SH-SY5Y (cell line): ENCODE measurements at regions not wholly inside any gene's neighbourhood (a gene's known extent, or its start where the extent isn't known, plus 50 kb on each side); places are given as distances from the start of the nearest gene placed in this dataset.
A peak's percentile ranks its signal among the peaks of the same experiment; 100 is the strongest.

Experiments
- GATA2 ChIP-seq: IDR thresholded peaks from 2 replicates; pipeline ENCODE4 v1.6.1; 2011; ENCODE audit warnings: mild to moderate bottlenecking, low read depth, low read length
- GATA3 ChIP-seq: IDR thresholded peaks from 2 replicates; pipeline ENCODE4 v1.6.1; 2011; ENCODE audit warnings: low read depth, mild to moderate bottlenecking, low read length, moderate library complexity

DNA sequence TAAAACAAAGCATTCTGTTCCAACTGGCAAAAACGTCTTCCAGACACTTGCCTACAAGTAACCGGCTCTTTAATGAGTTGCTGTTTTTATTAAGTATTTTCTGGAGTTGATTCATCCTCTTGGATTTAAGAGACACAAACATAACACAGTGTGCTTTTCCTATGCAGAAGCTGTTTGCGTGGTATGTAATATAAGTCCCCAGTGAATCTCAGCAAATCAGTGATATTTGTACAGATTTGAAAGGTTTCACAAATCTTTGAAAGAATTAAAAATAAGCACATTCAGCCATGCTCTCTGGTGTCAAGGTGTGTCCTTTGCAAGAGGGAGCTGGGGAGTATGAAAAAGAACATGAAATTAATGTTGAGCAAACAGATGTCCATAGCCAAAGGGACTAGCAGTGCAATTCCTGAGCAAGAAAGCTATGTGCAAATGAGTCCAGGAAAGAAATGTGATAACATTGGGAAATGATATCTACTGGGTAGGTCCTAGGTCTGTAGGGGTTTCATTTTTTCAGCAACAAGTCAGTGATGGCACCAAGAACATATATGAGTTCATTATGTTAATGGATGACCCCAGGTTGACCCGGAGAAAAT lies 170.1 kb upstream of the PHACTR1 start:
- TF ChIP-seq GATA3 (no peak), GATA2 (no peak)

- no peak for TF ChIP-seq GATA3
- no peak for TF ChIP-seq GATA2
Observed at GRCh38 chr6:12548526-12548925, 168.0 kb upstream of the PHACTR1 start.

DNA sequence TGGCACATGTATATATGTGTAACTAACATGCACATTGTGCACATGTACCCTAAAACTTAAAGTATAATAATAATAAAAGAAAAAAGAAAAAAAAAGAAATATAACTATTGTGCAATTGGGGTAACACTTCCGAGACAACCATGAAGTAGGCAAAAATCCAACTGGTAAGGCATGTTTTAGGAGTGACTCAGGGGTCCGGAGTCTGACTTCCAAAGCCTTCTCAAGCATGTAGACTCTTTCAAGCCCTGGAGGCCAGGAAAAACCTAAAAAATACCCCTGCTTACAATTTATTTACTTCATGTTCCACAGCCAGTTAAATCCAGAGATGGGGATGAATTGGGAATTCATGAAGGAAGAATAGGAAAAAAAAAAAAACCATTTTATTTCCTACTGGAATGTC lies 161.3 kb upstream of the PHACTR1 start:
- TF ChIP-seq GATA3 = no peak
- no peak for TF ChIP-seq GATA2

DNA sequence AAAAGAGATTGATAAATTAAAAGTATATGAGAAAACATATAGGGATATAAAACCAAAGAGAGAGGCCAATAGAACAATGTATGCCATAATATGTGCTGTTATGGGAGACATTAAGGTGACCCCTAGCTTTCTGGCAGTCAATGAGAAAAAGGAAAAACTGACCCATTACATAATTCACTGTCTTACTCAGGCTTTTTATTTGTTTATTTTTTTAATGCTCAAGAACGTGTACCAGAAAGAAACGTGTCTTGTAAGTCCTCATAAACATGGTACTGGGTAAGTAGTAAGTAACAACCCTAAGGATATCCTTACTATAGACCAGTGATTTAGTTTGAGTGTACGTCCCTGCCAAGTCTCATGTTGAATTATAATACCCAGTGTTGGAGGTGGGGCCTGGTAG lies 160.8 kb upstream of the PHACTR1 start:
- TF ChIP-seq GATA2 (no peak), GATA3 (no peak)

DNA sequence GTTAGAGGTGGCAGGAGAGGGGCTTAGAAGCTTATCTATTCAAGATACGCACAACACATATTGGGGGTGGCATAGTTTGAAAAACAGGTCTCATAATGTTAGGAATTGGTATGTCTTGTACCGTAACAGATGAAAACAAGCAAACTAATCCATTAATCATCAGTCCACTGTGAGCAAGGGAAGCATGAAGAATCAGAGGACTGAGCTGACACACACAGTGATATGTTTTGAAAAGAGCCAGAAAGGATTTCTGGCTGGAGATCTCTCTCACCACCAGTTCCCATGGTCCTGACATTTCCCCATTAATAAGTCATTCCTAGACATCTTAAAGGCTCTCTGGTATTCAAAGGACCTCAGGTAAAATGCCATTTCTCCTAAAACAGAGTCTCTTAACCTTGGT lies 158.8 kb upstream of the PHACTR1 start:
- TF ChIP-seq GATA3 (no peak), GATA2 (no peak)

DNA sequence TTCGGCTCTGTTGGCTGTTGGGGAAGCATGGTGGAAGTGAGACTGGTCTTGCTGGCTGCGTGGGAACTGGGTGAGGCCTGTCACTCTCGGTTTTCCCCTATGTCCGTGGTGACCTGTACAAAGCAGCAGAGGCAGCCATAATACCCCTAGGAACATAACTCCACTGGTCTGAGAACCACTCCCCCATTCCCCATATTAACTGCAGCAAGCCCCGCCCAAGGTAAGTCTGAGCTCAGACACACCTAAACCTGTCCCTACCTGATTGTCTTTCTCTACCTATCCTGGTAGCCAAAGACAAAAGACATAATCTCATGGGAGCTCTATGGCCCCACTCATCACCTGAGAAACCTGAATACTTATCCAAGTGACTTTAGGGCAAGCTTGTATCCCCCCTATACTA lies 156.3 kb upstream of the PHACTR1 start:
- no peak for TF ChIP-seq GATA3
- no peak for TF ChIP-seq GATA2

DNA sequence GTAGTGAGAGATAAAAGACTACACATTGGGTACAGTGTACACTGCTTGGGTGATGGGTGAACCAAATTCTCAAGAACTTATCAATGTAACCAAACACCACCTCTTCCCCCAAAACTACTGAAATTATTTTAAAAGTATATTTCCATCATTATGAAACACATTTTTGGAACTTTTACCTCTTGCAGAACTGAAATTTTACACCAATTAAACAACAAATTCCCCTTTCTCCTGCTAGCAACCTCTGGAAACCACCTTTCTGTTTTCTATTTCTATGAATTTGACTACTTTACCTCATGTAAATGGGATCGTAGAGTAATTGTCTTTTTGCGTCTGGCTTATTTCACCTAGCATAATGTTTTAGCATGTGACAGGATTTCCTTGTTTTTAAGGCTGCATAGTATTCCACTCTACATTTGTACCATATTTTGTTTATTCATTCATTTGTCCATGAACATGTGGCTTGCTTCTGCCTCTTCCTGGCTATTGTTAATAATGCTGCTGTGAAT lies 149.9 kb upstream of the PHACTR1 start:
- TF ChIP-seq GATA3 (no peak), GATA2 (no peak)

GRCh38 chr6:12567682-12568081 lies 148.9 kb upstream of the PHACTR1 start:
- peak; percentile 57 for TF ChIP-seq GATA2
- no peak for TF ChIP-seq GATA3

DNA sequence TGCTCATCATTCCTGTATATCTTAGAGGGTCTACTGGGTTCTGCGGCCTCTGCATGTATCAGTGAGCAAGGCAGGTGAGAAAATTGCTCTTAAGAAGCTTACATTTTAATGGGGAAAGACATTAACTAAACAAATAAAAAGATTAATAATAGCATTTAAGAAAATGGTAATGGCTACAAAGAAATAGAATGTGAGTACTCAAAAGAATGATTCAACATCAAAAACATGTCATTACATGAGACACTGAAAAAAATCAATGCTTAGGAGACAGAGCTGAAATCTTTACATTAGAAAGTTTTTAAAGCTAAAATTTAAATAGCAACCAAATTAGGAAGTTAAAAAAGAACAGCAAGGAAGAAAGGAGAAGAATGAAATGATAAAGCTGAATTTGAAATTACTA lies 146.9 kb upstream of the PHACTR1 start:
- no peak for TF ChIP-seq GATA3
- TF ChIP-seq GATA2 = no peak

DNA sequence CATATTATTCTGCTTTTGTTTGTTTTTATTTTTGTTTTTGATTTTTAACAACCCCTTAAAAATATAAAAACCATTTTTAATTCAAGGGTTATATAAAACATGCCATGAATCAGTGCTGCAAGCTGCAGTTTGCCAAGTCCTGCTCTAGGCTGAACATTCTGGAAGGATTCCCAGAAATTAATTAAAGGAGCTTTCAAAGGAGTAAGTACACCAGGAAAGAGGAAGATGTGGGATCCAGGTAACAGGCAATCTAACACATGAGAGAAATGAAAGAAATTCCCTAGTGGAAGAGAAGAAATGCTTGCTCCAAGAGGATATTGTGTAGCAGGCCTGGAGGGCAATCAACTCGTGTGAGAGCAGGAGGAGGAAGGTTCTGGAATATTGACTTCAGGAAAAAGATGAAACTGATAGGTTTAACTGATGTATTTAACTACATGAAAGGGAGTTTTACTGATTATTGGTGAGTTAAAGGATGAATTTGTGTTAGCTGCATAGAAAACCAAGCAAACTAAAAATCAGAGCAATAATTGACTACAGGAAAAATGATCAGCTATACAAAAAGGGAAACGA lies 146.0 kb upstream of the PHACTR1 start:
- TF ChIP-seq GATA3 = no peak
- TF ChIP-seq GATA2 = no peak

- no peak for TF ChIP-seq GATA2
- no peak for TF ChIP-seq GATA3
Observed at GRCh38 chr6:12572896-12573827, 143.4 kb upstream of the PHACTR1 start.

DNA sequence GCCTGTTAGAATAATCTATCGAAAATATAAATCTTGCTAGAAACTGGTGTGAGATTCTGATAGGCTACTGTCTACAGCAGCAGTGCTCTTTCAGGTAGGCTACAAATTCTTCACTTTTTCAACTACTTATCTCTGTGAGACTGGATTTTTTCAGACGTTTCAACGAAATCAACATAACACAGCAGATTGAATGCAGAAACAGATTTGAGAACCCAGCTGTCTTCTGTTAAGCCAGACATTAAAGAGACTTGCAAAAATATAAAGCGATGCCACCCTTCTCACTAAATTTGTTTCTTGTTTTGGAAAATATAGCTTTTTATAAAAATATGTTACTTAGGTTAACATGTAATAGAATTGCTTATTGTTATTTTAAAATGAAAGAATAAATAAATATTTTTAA lies 140.6 kb upstream of the PHACTR1 start:
- TF ChIP-seq GATA3 (no peak), GATA2 (no peak)

GRCh38 chr6:12576389-12576788 lies 140.2 kb upstream of the PHACTR1 start:
- no peak for TF ChIP-seq GATA3
- TF ChIP-seq GATA2 = no peak

GRCh38 chr6:12577124-12577850 lies 139.3 kb upstream of the PHACTR1 start:
- TF ChIP-seq GATA3 = no peak
- no peak for TF ChIP-seq GATA2

- TF ChIP-seq GATA2 = no peak
- no peak for TF ChIP-seq GATA3
Observed at GRCh38 chr6:12578097-12578496, 138.5 kb upstream of the PHACTR1 start.
